GM23338 (cell line): ENCODE measurements at regions not wholly inside any gene's neighbourhood (a gene's known extent, or its start where the extent isn't known, plus 50 kb on each side); places are given as distances from the start of the nearest gene placed in this dataset.

Experiments used
- CTCF ChIP-seq, 2 experiments: fragments of 200-600 bp in 1 of 2; sonication (generic) in 1 of 2; conservative IDR thresholded peaks; 2 replicates each; pipeline versions ENCODE4 v1.5.1 to v1.6.1; 2016 to 2017; ENCODE audit warnings: antibody characterized with exemption in 2 of 2, low read depth in 2 of 2, mild to moderate bottlenecking in 2 of 2, moderate library complexity in 1 of 2
- ETS1 ChIP-seq: IDR thresholded peaks from 2 replicates; pipeline ENCODE4 v1.6.1; 2016; ENCODE audit warnings: antibody characterized with exemption
- EZH2 ChIP-seq: fragments of 200-600 bp; sonication (generic); IDR thresholded peaks from one replicate; pipeline ENCODE4 v1.8.0; 2017; ENCODE audit warnings: antibody characterized with exemption, mild to moderate bottlenecking, low read depth; ENCODE audit not compliant: unreplicated experiment
- EZH2phosphoT487 ChIP-seq: fragments of 200-600 bp; sonication (generic); IDR thresholded peaks from one replicate; pipeline ENCODE4 v1.8.1; 2018; ENCODE audit warnings: antibody characterized with exemption; ENCODE audit not compliant: unreplicated experiment
- JUNB ChIP-seq: IDR thresholded peaks from one replicate; pipeline ENCODE4 v1.6.1; 2016; ENCODE audit warnings: antibody characterized with exemption; ENCODE audit not compliant: unreplicated experiment
- POLR2AphosphoS5 ChIP-seq: IDR thresholded peaks from 2 replicates; pipeline ENCODE4 v1.6.1; 2016; ENCODE audit warnings: antibody characterized with exemption, low read depth
- REST ChIP-seq: IDR thresholded peaks from one replicate; pipeline ENCODE4 v1.6.1; 2018; ENCODE audit warnings: antibody characterized with exemption; ENCODE audit not compliant: unreplicated experiment
- STAT1 ChIP-seq: IDR thresholded peaks from one replicate; pipeline ENCODE4 v1.6.1; 2016; ENCODE audit warnings: antibody characterized with exemption; ENCODE audit not compliant: unreplicated experiment
- ZNF331 ChIP-seq: fragments of 250-450 bp; sonication (Bioruptor Pico); IDR thresholded peaks from 2 replicates; pipeline ENCODE4 v1.5.0; 2020; ENCODE audit warnings: low read depth, mild to moderate bottlenecking, moderate library complexity
- ZNF462 ChIP-seq: fragments of 250-450 bp; sonication (Bioruptor Pico); IDR thresholded peaks from 2 replicates; pipeline ENCODE4 v1.5.0; 2020; ENCODE audit warnings: mild to moderate bottlenecking, moderate library complexity

GRCh38 chr11:130644187-130644586 is 195.7 kb downstream of the ADAMTS15 start:
- TF ChIP-seq ETS1 (no peak), CTCF (conservative IDR thresholded peaks at IDR 0.05; ENCODE audit: low read depth in 2 of 2) (no peak), EZH2 (no peak), JUNB (no peak), REST (no peak), EZH2phosphoT487 (no peak), POLR2AphosphoS5 (no peak), ZNF462 (CRISPR knock-in tag) (no peak), STAT1 (no peak), ZNF331 (CRISPR knock-in tag) (no peak)
